ENCODE measurements at regions not wholly inside any gene's neighbourhood (a gene's known extent, or its start where the extent isn't known, plus 50 kb on each side); places are given as distances from the start of the nearest gene placed in this dataset.

DNA sequence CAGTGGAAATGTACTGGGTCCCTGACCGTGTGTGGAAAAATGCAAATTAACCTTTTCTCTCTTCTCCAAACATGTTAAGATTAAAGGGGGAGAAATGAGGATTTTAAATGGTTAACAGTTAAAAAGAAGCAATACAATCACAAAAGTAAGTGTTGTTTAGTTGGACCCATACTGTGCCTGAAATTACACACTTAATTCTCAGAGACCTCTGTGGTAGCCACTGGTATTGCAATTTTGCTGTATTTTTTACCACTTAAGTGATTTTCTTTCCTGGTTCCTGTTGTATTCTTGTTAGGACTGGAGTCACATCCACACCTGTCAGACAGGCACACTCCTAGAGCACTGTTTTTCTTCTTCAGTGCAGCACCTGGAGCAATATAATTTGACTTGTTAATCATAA is 179.6 kb upstream of the PDGFD start:
- TF ChIP-seq, protein P1, sequence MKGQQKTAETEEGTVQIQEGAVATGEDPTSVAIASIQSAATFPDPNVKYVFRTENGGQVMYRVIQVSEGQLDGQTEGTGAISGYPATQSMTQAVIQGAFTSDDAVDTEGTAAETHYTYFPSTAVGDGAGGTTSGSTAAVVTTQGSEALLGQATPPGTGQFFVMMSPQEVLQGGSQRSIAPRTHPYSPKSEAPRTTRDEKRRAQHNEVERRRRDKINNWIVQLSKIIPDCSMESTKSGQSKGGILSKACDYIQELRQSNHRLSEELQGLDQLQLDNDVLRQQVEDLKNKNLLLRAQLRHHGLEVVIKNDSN (IDR thresholded peaks at IDR 0.05) = no peak
- no peak for TF ChIP-seq FOXM1 (IDR thresholded peaks at IDR 0.05; ENCODE audit: borderline replicate concordance, low read depth)
- TF ChIP-seq YY1 (IDR thresholded peaks at IDR 0.05; ENCODE audit: low read depth) = no peak
- TF ChIP-seq, protein P2, sequence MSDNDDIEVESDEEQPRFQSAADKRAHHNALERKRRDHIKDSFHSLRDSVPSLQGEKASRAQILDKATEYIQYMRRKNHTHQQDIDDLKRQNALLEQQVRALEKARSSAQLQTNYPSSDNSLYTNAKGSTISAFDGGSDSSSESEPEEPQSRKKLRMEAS (IDR thresholded peaks at IDR 0.05) = no peak
- no peak for TF ChIP-seq EP300 (IDR thresholded peaks at IDR 0.05; ENCODE audit: borderline replicate concordance)
- TF ChIP-seq, protein P3, sequence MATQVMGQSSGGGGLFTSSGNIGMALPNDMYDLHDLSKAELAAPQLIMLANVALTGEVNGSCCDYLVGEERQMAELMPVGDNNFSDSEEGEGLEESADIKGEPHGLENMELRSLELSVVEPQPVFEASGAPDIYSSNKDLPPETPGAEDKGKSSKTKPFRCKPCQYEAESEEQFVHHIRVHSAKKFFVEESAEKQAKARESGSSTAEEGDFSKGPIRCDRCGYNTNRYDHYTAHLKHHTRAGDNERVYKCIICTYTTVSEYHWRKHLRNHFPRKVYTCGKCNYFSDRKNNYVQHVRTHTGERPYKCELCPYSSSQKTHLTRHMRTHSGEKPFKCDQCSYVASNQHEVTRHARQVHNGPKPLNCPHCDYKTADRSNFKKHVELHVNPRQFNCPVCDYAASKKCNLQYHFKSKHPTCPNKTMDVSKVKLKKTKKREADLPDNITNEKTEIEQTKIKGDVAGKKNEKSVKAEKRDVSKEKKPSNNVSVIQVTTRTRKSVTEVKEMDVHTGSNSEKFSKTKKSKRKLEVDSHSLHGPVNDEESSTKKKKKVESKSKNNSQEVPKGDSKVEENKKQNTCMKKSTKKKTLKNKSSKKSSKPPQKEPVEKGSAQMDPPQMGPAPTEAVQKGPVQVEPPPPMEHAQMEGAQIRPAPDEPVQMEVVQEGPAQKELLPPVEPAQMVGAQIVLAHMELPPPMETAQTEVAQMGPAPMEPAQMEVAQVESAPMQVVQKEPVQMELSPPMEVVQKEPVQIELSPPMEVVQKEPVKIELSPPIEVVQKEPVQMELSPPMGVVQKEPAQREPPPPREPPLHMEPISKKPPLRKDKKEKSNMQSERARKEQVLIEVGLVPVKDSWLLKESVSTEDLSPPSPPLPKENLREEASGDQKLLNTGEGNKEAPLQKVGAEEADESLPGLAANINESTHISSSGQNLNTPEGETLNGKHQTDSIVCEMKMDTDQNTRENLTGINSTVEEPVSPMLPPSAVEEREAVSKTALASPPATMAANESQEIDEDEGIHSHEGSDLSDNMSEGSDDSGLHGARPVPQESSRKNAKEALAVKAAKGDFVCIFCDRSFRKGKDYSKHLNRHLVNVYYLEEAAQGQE (IDR thresholded peaks at IDR 0.05; ENCODE audit: low read depth) = no peak
- no peak for TF ChIP-seq RAD21 (IDR thresholded peaks at IDR 0.05; ENCODE audit: low read depth)
- no peak for TF ChIP-seq EGR1 (IDR thresholded peaks at IDR 0.05)
- no peak for TF ChIP-seq TEAD4 (IDR thresholded peaks at IDR 0.05)
- no peak for TF ChIP-seq CREB1 (IDR thresholded peaks at IDR 0.05; ENCODE audit: low read depth)
- no peak for TF ChIP-seq TAF1 (IDR thresholded peaks at IDR 0.05; ENCODE audit: low read depth)
- no peak for TF ChIP-seq CEBPB (IDR thresholded peaks at IDR 0.05)
